Psoas muscle (tissue), 7 donors: ENCODE measurements at regions not wholly inside any gene's neighbourhood (a gene's known extent, or its start where the extent isn't known, plus 50 kb on each side); places are given as distances from the start of the nearest gene placed in this dataset.
"Not testable (repeated sequence)": the region's sequence is repeated elsewhere in the genome, so short reads cannot be mapped to it uniquely, and the experiment has no call there.

Experiments used
- ATAC-seq, 4 donors: fragments of 200-7000 bp; cut with Tn5 transposase; one replicate each; pipeline ENCODE4 v1.9.1; 2020; ENCODE audit warnings: moderate library complexity in 3 of 4, mild to moderate bottlenecking in 2 of 4
- DNase-seq, 2 donors: peaks; one replicate each; pipeline ENCODE4 v3.0.0-alpha.2; 2020
- H3K27ac ChIP-seq: fragments of 200-600 bp; one replicate; pipeline ENCODE4 v1.8.0; 2022
- H3K27me3 ChIP-seq, 3 donors: fragments of 200-600 bp in 1 of 3; one replicate each; pipeline versions ENCODE4 v1.6.1 to v1.8.0; 2013 to 2022; ENCODE audit warnings: low read length in 2 of 3, mild to moderate bottlenecking in 2 of 3, moderate library complexity in 1 of 3; ENCODE audit not compliant: insufficient read depth in 3 of 3
- H3K36me3 ChIP-seq, 2 donors: fragments of 200-600 bp in 1 of 2; one replicate each; pipeline versions ENCODE4 v1.6.1 to v1.8.0; 2013 to 2022; ENCODE audit warnings: low read depth in 1 of 2, mild to moderate bottlenecking in 1 of 2, moderate library complexity in 1 of 2; ENCODE audit not compliant: insufficient read depth in 1 of 2
- H3K4me1 ChIP-seq: fragments of 200-600 bp; one replicate; pipeline ENCODE4 v1.8.0; 2022
- H3K4me3 ChIP-seq: fragments of 200-600 bp; one replicate; pipeline ENCODE4 v1.8.0; 2022; ENCODE audit warnings: mild to moderate bottlenecking
- H3K9me3 ChIP-seq: fragments of 200-600 bp; one replicate; pipeline ENCODE4 v1.8.0; 2022
- WGBS, 3 donors: extraction: QIAGEN DNeasy Blood & Tissue Kit; methylation state at CpG; one replicate each; pipeline versions ENCODE4 v1.1.6 to v1.1.7; 2013; 5-methylcytosine and 5-hydroxymethylcytosine counted together
- intact Hi-C, 2 donors: fragments of 100-400 bp; cut with DNase I; formaldehyde crosslinking; loops; one replicate each; pipeline versions ENCODE4 v1.11.0 to v1.14.2; 2022
- TF ChIP-seq, protein P1 (sequence below): fragments of 200-600 bp; IDR thresholded peaks from one replicate; pipeline ENCODE4 v1.8.0; 2022; ENCODE audit warnings: antibody characterized with exemption
- donor health status: healthy with polysubstance abuse.
- donor health status: DM: no; HTN: no; CAD: no; lungs with moderate emphysema.
- donor health status: Bipolar disorder and iron deficiency.
- donor health status: healthy.
- donor health status: DM: yes; HTN: yes; CAD: no.
- donor health status: DM: no; HTN: no; CAD: no.
- donor health status: DM: yes; HTN: yes; CAD: no.

DNA sequence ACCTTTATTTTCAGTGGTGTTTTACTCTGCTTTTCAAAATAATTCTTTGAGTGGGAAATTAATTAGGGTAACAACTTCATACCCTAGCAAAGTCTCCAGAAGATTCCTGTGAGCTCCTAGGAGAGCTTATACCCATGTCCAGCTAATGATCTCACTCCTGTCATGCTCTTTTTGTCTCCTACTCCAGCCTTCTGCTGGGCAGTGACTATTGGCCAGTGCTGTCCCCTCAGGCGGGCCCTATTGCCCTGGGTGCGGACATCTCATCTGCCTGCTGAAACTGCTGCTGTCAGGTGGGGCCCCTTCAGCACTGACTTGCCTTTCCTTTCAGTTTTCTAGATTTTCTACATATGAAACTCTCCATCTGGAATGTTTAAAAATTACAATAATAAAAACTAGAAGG lies 80.3 kb downstream of the EBLN1 start:
- peaks cover 0 to 3% (median 0%) of the 10 kb centered on the region in 3 donors for H3K27me3 ChIP-seq
- TF ChIP-seq, protein P1, sequence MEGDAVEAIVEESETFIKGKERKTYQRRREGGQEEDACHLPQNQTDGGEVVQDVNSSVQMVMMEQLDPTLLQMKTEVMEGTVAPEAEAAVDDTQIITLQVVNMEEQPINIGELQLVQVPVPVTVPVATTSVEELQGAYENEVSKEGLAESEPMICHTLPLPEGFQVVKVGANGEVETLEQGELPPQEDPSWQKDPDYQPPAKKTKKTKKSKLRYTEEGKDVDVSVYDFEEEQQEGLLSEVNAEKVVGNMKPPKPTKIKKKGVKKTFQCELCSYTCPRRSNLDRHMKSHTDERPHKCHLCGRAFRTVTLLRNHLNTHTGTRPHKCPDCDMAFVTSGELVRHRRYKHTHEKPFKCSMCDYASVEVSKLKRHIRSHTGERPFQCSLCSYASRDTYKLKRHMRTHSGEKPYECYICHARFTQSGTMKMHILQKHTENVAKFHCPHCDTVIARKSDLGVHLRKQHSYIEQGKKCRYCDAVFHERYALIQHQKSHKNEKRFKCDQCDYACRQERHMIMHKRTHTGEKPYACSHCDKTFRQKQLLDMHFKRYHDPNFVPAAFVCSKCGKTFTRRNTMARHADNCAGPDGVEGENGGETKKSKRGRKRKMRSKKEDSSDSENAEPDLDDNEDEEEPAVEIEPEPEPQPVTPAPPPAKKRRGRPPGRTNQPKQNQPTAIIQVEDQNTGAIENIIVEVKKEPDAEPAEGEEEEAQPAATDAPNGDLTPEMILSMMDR, result no peak
- no peak for ATAC-seq

DNA sequence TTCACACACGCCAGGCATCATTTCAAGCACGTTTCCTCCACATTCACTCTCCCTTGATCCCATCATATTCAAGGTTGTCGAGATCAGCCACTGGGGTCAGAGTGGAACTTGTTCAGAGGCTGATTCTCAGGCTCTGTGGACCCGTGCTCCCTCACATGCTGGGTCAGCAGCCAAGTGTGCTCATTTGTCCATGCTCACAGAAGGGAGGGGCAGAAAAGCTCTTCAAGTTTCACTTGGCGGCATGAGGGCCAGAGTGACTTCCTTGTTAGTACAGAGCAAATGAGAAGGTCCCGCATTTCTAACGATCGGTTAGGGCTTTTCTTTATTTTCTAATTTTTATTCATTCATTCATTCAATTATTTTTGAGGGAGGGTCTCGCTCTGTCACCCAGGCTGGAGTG lies 82.2 kb downstream of the EBLN1 start:
- Histone ChIP-seq H3K4me1 (no peaks in the 10 kb centered on the region), H3K27ac (no peak overlapping the region), H3K4me3 (no peak overlapping the region), H3K9me3 (no peaks in the 10 kb centered on the region), H3K36me3 (no peaks in the 10 kb centered on the region), H3K27me3 (peaks cover 0 to 3% (median 0%) of the 10 kb centered on the region in 3 donors)
- intact Hi-C loops, result no loop called here
- no peak for ATAC-seq
- TF ChIP-seq, protein P1, result no peak
- DNase-seq, result no peak
- WGBS, 3 donors, result 67 to 72% (median 71%) methylated on average over 9 of the region's 9 CpGs

More for the DNA sequence above, 80.3 kb downstream of the EBLN1 start:
- no peaks in the 10 kb centered on the region for H3K9me3 ChIP-seq
- DNase-seq, result no peak
- H3K27ac ChIP-seq, result no peak overlapping the region
- no peak overlapping the region for H3K4me3 ChIP-seq
- no peaks in the 10 kb centered on the region for H3K4me1 ChIP-seq
- no peaks in the 10 kb centered on the region for H3K36me3 ChIP-seq
- WGBS, 3 donors, result 50 to 72% (median 56%) methylated on average over 2 of the region's 2 CpGs
- intact Hi-C loops, result no loop called here

DNA sequence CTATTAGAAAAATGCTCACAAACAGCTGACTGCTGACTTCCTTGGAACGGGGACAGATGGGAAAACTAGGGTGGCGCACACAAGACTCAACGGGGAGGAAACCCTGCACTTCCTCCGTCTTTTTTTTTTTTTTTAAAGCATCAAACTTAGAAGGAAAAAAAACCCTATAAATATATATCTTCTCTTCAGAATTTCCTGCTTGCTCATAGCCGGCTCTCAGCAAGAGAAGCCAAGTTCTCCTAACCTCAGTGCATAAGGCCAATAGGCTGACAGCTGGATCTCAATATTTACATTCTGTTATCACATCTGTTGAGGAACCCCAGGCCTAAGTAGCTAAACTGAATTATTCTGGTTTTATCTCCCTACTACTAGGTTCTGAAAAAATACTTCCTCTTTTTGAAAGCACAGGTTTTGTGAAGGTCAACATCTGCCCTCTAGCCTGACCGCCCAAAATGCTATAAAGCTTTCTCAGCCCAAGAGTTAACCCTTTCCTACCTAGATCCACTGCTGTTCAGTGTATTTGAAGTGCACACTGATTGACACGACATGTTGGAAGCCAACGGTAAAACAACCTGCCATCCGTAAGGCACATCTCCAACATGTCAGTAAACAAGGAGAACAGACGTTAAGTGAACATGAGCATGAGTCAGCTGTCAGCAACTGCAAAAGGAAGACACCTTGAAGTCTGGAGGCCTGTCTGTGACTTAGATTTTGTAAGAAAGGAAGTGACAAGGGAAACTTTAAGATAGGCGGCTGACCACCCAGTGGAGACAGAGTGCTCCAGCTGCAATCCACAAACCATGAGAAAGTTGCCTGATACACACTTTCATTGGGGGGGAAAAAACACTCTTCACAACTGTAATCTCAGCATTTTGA lies 83.8 kb downstream of the EBLN1 start:
- intact Hi-C loops, result no loop called here

DNA sequence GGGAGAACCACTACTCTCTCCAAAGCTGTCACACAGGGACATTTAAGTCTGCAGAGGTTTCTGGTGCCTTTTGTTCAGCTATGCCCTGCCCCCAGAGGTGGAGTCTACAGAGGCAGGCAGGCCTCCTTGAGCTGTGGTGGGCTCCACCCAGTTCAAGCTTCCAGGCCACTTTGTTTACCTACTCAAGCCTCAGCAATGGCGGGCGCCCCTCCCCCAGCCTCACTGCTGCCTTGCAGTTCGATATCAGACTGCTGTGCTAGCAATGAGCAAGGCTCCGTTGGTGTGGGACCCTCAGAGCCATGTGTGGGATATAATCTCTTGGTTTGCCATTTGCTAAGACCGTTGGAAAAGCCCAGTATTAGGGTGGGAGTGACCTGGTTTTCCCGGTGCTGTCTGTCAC lies 87.0 kb downstream of the EBLN1 start:
- H3K4me1 ChIP-seq, H3K9me3 ChIP-seq, ATAC-seq, H3K4me3 ChIP-seq, DNase-seq, intact Hi-C loops, H3K36me3 ChIP-seq, H3K27me3 ChIP-seq, H3K27ac ChIP-seq: not testable (repeated sequence)
- WGBS, 3 donors, result 78 to 85% (median 81%) methylated on average over 6 of the region's 6 CpGs

More for the DNA sequence above, 83.8 kb downstream of the EBLN1 start:
- H3K4me3 ChIP-seq, result no peak overlapping the region
- no peak overlapping the region for H3K27ac ChIP-seq
- H3K9me3 ChIP-seq, result no peaks in the 10 kb centered on the region
- H3K4me1 ChIP-seq, result no peaks in the 10 kb centered on the region
- H3K27me3 ChIP-seq, result no peaks in the 10 kb centered on the region
- H3K36me3 ChIP-seq, result no peaks in the 10 kb centered on the region
- TF ChIP-seq, protein P1, result no peak
- ATAC-seq (no peak), DNase-seq (no peak)
- WGBS, 3 donors, result 25 to 33% (median 30%) methylated on average over 11 of the region's 11 CpGs

DNA sequence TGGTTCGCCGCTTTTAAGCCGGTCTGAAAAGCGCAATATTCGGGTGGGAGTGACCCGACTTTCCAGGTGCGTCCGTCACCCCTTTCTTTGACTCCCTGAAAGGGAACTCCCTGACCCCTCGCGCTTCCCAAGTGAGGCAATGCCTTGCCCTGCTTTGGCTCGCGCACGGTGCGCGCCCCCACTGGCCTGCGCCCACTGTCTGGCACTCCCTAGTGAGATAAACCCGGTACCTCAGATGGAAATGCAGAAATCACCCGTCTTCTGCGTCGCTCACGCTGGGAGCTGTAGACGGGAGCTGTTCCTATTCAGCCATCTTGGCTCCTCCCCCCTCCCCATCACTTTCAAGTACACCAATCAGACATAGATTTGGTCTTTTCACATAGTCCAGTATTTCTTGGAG lies 88.2 kb downstream of the EBLN1 start:
- DNase-seq, H3K27me3 ChIP-seq, H3K9me3 ChIP-seq, H3K36me3 ChIP-seq, H3K27ac ChIP-seq, ATAC-seq, intact Hi-C loops, H3K4me3 ChIP-seq, H3K4me1 ChIP-seq: not testable (repeated sequence)
- 92 to 94% (median 94%) methylated on average over 14 to 21 of the region's 22 CpGs for WGBS, 3 donors

DNA sequence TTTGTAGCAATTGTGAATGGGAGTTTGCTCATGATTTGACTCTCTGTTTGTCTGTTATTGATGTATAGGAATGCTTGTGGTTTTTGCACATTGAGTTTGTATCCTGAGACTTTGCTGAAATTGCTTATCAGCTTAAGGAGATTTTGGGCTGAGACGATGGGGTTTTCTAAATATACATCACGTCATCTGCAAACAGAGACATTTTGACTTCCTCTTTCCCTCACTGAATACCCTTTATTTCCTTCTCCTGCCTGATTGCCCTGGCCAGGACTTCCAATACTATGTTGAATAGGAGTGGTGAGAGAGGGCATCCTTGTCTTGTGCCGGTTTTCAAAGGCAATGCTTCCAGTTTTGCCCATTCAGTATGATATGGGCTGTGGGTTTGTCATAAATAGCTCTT lies 96.6 kb downstream of the EBLN1 start:
- H3K27ac ChIP-seq, H3K36me3 ChIP-seq, intact Hi-C loops, H3K27me3 ChIP-seq, H3K4me3 ChIP-seq, DNase-seq, H3K4me1 ChIP-seq, ATAC-seq, H3K9me3 ChIP-seq: not testable (repeated sequence)
- WGBS, 3 donors, result 81 to 89% (median 84%) methylated on average over 3 of the region's 3 CpGs

DNA sequence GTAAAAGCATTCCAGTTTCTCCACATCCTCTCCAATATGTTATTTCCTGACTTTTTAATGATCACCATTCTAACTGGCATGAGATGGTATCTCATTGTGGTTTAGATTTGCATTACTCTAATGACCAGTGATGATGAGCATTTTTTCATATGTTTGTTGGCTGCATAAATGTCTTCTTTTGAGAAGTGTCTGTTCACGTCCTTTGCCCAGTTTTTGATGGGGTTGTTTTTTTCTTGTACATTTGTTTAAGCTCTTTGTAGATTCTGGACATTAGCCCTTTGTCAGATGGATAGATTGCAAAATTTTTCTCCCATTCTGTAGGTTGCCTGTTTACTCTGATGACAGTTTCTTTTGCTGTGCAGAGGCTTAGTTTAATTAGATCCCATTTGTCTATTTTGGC lies 97.7 kb downstream of the EBLN1 start:
- DNase-seq, ATAC-seq: not testable (repeated sequence)
- WGBS, 3 donors, result 75 to 84% (median 79%) methylated on average over 1 of the region's 1 CpG

DNA sequence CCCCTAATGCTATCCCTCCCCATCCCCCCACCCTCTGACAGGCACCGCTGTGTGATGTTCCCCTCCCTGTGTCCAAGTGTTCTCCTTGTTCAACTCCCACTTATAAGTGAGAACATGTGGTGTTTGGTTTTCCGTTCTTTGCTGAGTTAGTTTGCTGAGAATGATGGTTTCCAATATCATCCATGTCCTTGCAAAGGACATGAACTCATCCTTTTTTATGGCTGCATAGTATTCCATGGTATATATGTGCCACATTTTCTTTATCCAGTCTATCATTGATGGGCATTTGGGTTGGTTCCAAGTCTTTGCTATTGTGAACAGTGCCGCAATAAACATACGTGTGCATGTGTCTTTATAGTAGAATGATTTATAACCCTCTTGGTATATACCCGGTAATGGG lies 98.2 kb downstream of the EBLN1 start:
- intact Hi-C loops, ATAC-seq, H3K27me3 ChIP-seq, H3K4me1 ChIP-seq, H3K36me3 ChIP-seq, H3K27ac ChIP-seq, DNase-seq, H3K4me3 ChIP-seq, H3K9me3 ChIP-seq: not testable (repeated sequence)
- WGBS, 3 donors, result 88 to 94% (median 93%) methylated on average over 5 of the region's 5 CpGs

More for the DNA sequence above, 97.7 kb downstream of the EBLN1 start:
- intact Hi-C loops, H3K27me3 ChIP-seq, H3K36me3 ChIP-seq, H3K27ac ChIP-seq, H3K9me3 ChIP-seq, H3K4me1 ChIP-seq, H3K4me3 ChIP-seq: not testable (repeated sequence)
